GM19025 (cell line): ENCODE measurements at regions not wholly inside any gene's neighbourhood (a gene's known extent, or its start where the extent isn't known, plus 50 kb on each side); places are given as distances from the start of the nearest gene placed in this dataset.

Experiments
- ATAC-seq: cut with Tn5 transposase; IDR thresholded peaks from one replicate; pipeline ENCODE4 v1.9.1; 2021; ENCODE audit warnings: mild to moderate bottlenecking, low read depth, moderate library complexity; ENCODE audit not compliant: unreplicated experiment

DNA sequence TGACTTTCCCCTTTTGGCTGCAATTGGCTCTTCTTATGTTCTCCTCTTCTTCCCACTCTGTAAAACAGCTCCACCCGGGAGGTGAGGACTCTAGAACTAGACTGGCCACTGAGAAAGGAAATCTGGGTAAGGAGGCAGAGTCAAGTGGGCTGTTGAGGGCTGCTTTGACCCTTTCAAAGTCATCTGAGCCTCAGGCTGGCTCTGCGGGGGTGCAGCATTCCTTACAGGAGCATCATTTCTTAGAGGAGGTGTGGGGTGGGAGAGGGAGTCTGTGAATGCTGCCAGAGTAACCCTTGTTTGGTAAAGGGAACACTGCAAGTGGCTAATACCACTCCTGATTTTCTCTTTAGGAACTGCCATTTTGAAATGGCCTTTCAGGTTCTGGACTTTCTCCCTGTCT lies 377.7 kb upstream of the SMARCA2 start:
- ATAC-seq, result no peak

DNA sequence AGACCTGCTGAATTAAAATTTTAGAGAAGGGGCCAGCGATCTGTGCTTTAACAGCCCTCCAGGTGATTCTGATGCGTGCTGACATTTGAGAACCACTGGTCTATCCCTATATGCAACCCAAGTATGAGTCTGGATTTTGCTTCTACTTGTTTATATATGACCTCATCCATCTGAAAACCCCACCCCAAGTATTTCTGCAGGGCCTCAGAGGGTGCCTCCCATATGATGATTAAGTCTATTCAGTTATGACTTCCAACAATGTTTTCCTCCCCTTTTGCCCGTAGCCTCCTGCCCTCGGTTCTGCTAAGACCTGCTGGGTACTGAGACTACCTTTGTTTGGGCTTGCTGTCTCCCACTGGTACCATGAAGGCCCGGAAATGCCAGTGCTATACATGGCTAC lies 376.0 kb upstream of the SMARCA2 start:
- no peak for ATAC-seq

DNA sequence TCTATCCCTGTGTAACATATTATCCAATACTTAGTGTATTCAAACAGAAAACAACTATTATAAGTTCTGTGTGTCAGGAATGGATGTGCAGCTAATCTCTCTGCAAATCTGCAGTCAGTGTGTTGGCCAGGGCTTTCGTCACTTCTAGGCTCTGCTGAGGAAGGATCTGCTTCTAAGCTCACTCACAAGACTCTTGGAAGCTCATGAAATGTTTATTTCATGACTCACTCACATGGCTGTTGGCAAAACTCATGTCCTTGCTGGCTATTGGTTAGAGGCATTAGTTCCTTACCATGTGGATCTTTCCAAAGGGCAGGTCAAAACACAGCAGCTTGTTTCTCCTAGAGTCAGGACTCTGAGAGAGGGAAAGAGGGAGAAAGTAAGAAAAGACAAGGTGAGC lies 367.4 kb upstream of the SMARCA2 start:
- no peak for ATAC-seq

- ATAC-seq, result no peak
These were observed 361.9 kb upstream of the SMARCA2 start for GRCh38 chr9:1653282-1653681.

DNA sequence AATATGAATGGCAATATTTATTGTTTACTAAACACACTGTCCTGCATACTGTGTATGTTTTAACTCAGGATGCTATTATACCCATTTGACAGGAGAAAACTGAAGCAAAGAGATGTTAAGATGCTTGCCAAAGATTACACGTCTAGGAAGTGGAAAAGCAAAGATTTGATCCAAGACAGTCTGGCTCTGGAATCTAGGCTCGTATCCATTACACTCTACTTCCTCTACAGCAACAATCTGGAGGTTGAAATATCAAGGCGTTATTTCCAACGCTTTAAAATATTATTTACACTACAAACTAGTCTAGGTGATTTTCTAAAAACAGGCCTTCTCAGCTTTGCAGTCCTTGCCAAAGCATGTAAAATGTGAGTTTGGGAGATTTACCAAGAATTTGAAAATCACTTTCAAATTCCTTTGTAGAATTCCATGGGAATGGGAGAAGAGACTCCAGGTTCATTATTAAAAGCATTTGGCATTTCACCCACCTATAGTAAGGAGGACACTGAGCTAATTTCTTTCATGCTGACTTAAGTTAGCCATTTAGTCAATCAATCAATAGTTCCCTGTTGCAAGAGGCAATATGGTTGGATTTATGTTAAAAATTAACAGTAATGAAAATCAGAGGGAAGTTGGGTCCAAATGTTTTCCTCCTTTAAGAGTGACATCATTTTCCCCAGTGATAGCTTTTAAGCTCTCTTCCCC lies 356.3 kb upstream of the SMARCA2 start:
- ATAC-seq, result no peak

- no peak for ATAC-seq
These were observed 355.8 kb upstream of the SMARCA2 start for GRCh38 chr9:1659363-1659690.

GRCh38 chr9:1668441-1668840 lies 346.7 kb upstream of the SMARCA2 start:
- ATAC-seq, result no peak

DNA sequence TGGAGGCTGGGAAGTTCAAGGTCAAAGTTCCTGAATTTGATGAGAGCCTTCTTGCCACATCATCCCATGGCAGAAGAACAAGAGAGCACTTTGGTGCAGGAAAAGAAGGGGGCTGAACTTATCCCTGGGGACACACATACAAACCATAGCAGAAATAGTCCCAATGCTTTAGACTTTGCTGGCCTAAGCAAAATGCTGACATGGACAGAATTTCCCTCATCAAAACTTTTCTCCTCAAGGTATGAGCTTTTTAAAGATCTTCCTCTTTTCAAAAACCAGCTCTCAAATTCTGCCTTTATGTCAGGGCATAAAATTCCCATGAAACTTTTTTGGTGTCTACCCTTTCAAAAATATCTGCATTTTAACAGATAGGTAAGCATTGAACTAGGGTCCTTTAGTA lies 341.8 kb upstream of the SMARCA2 start:
- ATAC-seq, result no peak

DNA sequence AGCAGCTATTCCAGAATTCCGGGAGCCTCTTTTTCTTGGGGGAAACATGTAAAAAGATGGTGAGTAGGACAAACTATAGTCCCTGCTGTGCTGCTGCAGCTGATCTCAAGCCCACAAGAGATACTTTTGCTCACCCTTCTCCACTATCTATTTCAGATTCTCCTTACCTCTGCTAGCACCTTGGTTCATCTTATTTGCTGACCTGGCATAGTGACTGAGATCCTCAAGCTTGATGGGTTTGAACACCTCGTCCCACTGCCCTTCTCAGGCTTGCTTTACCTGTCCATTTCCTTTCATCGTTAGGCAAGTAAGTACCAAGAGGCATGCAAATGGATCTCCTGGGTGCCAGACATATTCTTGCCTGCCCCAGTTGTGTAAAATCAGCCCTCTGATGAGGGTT lies 338.4 kb upstream of the SMARCA2 start:
- ATAC-seq, result no peak

DNA sequence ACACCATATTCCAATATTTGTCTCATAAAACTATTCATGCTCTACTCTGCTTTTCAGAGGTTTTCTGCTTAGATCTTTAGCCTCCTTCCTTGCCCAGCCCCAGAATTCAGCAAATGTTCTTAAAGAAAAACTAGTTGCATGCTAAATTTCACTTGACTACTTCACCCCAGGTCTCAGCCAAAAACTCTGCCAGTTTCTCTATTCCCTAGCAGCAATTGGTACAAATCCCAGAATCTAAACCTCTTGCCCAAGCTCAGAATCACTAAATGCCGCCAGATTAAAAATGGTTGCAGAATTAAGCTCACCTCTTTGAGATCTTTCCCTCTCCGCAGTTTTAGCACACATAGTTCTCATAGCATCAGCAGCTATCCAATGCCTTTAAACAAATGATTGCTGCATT lies 331.2 kb upstream of the SMARCA2 start:
- ATAC-seq, result no peak

DNA sequence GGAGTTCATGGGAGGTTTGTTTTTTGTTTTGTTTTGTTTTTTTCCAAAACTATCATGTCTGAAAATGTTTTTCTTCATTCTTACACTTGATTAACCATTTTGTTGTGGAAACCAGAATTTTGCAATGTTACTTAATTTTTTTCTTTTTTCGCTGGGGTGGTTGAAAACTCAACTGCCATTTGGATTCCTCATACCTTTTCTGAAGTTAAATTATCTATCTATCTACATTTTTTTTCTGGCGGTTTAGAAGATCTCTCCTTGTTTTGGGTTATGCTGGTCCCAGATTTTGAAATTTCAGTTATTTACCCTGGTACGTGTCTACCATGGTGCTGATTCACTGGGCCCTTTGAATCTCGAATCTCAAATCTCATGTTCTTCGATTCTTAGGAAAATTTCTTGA lies 316.2 kb upstream of the SMARCA2 start:
- ATAC-seq, result no peak

DNA sequence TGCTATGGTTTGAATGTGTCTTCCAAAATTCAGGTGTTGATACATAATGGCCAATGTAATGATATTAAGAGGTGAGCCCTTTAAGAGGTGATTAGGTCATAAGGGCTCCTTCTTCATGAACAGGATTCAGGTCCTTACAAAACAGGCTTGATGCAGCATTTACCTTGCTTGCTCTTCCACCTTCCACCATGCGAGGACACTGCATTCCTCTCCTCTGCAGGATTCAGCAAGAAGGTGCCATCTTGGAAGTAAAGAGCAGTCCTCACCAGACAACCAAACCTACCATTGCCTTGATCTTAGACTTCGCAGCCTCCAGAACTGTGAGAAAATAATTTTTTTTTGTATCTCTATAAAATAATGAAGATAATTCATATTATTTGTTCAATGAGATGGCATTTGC lies 314.0 kb upstream of the SMARCA2 start:
- no peak for ATAC-seq

GRCh38 chr9:1702701-1703100 lies 312.4 kb upstream of the SMARCA2 start:
- no peak for ATAC-seq

- ATAC-seq, result no peak
These were observed 307.9 kb upstream of the SMARCA2 start for GRCh38 chr9:1707291-1707690.

GRCh38 chr9:1708219-1708618 lies 306.9 kb upstream of the SMARCA2 start:
- no peak for ATAC-seq

DNA sequence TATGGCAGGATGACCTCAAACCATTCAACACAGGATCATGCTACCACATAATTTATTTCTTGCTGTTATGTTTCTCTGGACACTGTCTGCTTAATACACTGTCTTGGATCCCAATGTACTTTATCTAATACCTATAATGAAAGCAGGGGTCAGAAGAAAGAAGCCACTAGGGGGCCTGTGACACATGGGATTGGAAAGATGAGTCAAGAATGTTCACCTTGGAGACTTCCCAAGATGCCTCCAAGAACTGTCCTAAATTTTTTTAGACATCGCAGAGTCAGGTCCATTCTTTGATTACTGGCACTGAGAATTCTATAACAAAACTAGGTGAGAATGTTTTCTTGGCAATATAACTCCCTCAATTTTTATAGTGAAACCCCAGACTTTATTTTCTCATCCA lies 305.8 kb upstream of the SMARCA2 start:
- no peak for ATAC-seq

GRCh38 chr9:1712861-1713450 lies 302.2 kb upstream of the SMARCA2 start:
- ATAC-seq, result no peak

GRCh38 chr9:1713841-1714240 lies 301.3 kb upstream of the SMARCA2 start:
- ATAC-seq, result no peak

DNA sequence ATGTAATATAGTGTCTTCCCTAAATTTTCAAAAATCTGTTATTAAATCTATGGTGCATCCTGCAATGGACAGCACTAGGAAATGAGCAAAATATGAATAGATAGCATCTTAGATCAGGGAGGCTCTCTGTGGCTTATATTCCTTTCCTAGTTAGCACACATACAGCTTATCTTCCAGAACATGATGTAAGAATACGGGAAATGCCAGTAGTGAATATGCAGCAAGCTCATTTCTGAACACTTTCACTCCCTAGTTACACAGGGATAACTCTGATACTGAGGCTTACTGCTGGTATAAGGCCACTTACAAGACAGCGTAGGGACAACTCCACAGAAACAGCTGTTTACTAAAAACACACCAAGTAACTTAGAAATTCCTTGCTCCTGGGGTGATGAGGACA lies 297.3 kb upstream of the SMARCA2 start:
- no peak for ATAC-seq

GRCh38 chr9:1718836-1719235 lies 296.3 kb upstream of the SMARCA2 start:
- no peak for ATAC-seq

- ATAC-seq, result no peak
These were observed 294.0 kb upstream of the SMARCA2 start for GRCh38 chr9:1721196-1721595.

DNA sequence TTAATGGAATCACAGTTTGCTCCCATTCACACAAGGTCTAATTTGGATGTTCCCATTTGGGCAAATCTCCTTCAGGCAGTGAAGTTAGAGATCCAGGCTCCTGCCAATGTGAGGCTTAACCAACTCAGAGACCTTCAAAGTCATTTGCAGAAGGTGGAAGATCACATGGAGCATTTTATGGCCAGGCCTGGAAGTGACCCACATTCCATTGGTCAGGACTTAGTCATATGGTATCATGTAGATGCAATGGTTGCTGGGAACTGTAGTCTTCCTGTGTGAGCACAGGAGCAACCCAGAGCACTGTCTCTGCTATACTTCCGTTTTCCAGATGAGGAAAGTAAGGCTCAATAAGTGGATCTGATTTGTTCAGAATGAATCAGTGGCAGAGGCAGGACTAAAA lies 292.7 kb upstream of the SMARCA2 start:
- no peak for ATAC-seq

- no peak for ATAC-seq
These were observed 291.6 kb upstream of the SMARCA2 start for GRCh38 chr9:1723522-1724015.
